HFFc6 (cell line): ENCODE measurements at regions not wholly inside any gene's neighbourhood (a gene's known extent, or its start where the extent isn't known, plus 50 kb on each side); places are given as distances from the start of the nearest gene placed in this dataset.

Source experiments
- DNase-seq: peaks from one replicate; pipeline ENCODE4 v3.0.0-alpha.2; 2018
- H3K27ac Mint-ChIP-seq: 2 replicates; pipeline ENCODE4 v1.8.0; 2020; ENCODE audit warnings: mild to moderate bottlenecking, mixed read lengths
- H3K27me3 Mint-ChIP-seq: 2 replicates; pipeline ENCODE4 v1.8.0; 2021; ENCODE audit warnings: mild to moderate bottlenecking, moderate library complexity, mixed read lengths; ENCODE audit not compliant: insufficient read depth
- H3K36me3 Mint-ChIP-seq: 2 replicates; pipeline ENCODE4 v1.8.0; 2021; ENCODE audit warnings: low read depth, mixed read lengths
- H3K4me1 Mint-ChIP-seq: 2 replicates; pipeline ENCODE4 v1.8.0; 2020; ENCODE audit warnings: low read depth, mixed read lengths
- H3K4me3 Mint-ChIP-seq: 2 replicates; pipeline ENCODE4 v1.8.0; 2020; ENCODE audit warnings: mild to moderate bottlenecking, moderate library complexity, mixed read lengths
- H3K9me3 Mint-ChIP-seq: 2 replicates; pipeline ENCODE4 v1.8.0; 2020; ENCODE audit warnings: mild to moderate bottlenecking, mixed read lengths
- CTCF ChIP-seq: fragments of 200-600 bp; sonication (generic); IDR thresholded peaks from 2 replicates; pipeline ENCODE4 v1.5.0; 2021; ENCODE audit warnings: antibody characterized with exemption, mild to moderate bottlenecking

DNA sequence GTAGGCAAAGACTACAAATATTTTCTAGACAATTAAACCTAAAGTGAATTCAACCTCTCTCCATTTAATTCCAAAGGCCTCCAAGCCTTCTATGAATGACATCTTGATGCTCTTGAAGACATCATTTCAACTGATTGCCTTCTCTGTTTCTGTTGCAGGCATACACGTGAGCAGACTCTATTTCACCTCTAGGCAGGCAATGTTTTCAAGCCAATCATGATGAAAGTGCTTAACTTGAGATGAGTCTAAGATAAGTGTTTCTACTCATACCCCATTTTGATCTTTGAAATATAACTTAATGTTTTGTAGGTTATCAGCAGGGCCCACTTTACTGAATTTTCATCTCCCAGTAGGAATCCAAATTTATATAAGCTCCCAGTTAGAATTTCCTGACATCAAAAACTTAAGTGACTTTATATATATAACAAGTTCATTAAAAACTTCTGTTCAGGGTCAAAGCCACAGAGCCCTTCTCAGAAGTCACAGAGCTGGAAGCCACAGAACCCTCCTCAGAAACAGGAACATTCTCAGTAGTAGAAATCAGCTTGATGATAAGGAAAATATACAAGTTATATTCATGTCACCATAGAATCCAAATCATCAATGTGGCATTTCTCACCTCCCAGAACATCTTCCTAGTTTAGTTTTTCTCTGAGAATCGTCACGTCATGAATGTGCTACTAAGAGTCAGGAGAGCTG is 108.5 kb downstream of the PHLDA1 start:
- H3K4me3 Mint-ChIP-seq = no peak overlapping the region

GRCh38 chr12:75921622-75922289 is 109.8 kb downstream of the PHLDA1 start:
- H3K4me3 Mint-ChIP-seq = peak overlapping the region; percentile 22; the same call in 1 of the 2 replicates
- peak overlapping the region; percentile 70 for H3K27ac Mint-ChIP-seq
- TF ChIP-seq CTCF = no peak
- peaks cover 25% of the 10 kb centered on the region for H3K9me3 Mint-ChIP-seq
- H3K4me1 Mint-ChIP-seq = peaks cover 13% of the 10 kb centered on the region
- DNase-seq = no peak
- H3K27me3 Mint-ChIP-seq = peaks cover 2% of the 10 kb centered on the region
- peaks cover 33% of the 10 kb centered on the region for H3K36me3 Mint-ChIP-seq

More for the DNA sequence above, 108.5 kb downstream of the PHLDA1 start:
- DNase-seq = no peak
- no peak overlapping the region for H3K27ac Mint-ChIP-seq
- peaks cover 2% of the 10 kb centered on the region for H3K27me3 Mint-ChIP-seq
- H3K36me3 Mint-ChIP-seq = peaks cover 39% of the 10 kb centered on the region
- TF ChIP-seq CTCF = no peak
- peaks cover 13% of the 10 kb centered on the region for H3K4me1 Mint-ChIP-seq
- peaks cover 25% of the 10 kb centered on the region for H3K9me3 Mint-ChIP-seq

- no peak for DNase-seq
- peaks cover 13% of the 10 kb centered on the region for H3K4me1 Mint-ChIP-seq
- H3K27ac Mint-ChIP-seq = no peak overlapping the region
These were observed 113.9 kb downstream of the PHLDA1 start for GRCh38 chr12:75917715-75918114.

DNA sequence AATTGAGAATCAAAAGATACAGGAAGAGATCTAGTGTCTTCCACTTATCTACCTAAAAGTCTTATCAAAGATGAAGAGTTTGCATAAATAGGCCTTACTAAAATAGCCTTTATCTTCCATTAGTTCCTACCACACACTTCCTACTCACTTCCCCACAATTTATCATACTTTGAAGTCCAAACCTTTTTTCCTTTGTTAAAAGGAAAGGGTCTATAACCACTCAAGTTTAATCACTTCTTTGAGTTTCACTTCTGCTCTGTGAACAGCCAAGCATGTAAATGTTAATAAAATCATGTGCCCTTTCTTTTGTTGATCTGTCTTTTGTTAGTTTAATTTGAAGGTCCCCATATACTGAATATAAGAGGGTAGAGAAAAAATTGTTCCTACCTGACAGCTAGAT is 114.5 kb downstream of the PHLDA1 start:
- DNase-seq = no peak
- no peak for TF ChIP-seq CTCF
- H3K27ac Mint-ChIP-seq = no peak overlapping the region
- 0 out of 2 replicates have a peak, but pooled peaks cover 2% of the 10 kb centered on the region for H3K36me3 Mint-ChIP-seq
- H3K27me3 Mint-ChIP-seq = peaks cover under 1% of the 10 kb centered on the region; the same call in 1 of the 2 replicates
- no peaks in the 10 kb centered on the region for H3K9me3 Mint-ChIP-seq
- peaks cover 10% of the 10 kb centered on the region for H3K4me1 Mint-ChIP-seq
- no peak overlapping the region for H3K4me3 Mint-ChIP-seq

More at GRCh38 chr12:75917715-75918114, 113.9 kb downstream of the PHLDA1 start:
- Mint-ChIP-seq H3K27me3 (peaks cover 2% of the 10 kb centered on the region), H3K36me3 (peaks cover 4% of the 10 kb centered on the region; the same call in 1 of the 2 replicates), H3K9me3 (no peaks in the 10 kb centered on the region), H3K4me3 (no peak overlapping the region)
- no peak for TF ChIP-seq CTCF

GRCh38 chr12:75913502-75914351 is 117.8 kb downstream of the PHLDA1 start:
- Mint-ChIP-seq H3K4me1 (peaks cover 11% of the 10 kb centered on the region), H3K27ac (no peak overlapping the region), H3K36me3 (no peaks in the 10 kb centered on the region), H3K27me3 (no peaks in the 10 kb centered on the region), H3K4me3 (no peak overlapping the region), H3K9me3 (no peaks in the 10 kb centered on the region)
- DNase-seq = no peak
- no peak for TF ChIP-seq CTCF
